DOHH2 (cell line): ENCODE measurements at regions not wholly inside any gene's neighbourhood (a gene's known extent, or its start where the extent isn't known, plus 50 kb on each side); places are given as distances from the start of the nearest gene placed in this dataset.

Experiments
- H3F3A ChIP-seq: fragments of 200-600 bp; sonication (generic), shearing (Covaris generic); 2 replicates; pipeline ENCODE4 v1.6.0; 2016; ENCODE audit warnings: antibody characterized with exemption, mild to moderate bottlenecking; ENCODE audit not compliant: control insufficient read depth, insufficient read depth
- H3K27ac ChIP-seq: fragments of 200-600 bp; sonication (generic); 2 replicates; pipeline ENCODE4 v1.5.1; 2014; ENCODE audit warnings: low read depth, mild to moderate bottlenecking, low read length, moderate library complexity
- H3K27me3 ChIP-seq: fragments of 200-600 bp; sonication (generic); 2 replicates; pipeline ENCODE4 v1.6.1; 2014; ENCODE audit warnings: mild to moderate bottlenecking, low read length, mixed read lengths; ENCODE audit not compliant: control insufficient read depth
- H3K36me3 ChIP-seq: fragments of 200-600 bp; sonication (generic); 2 replicates; pipeline ENCODE4 v1.6.1; 2014; ENCODE audit warnings: mild to moderate bottlenecking, low read length, moderate library complexity, mixed read lengths; ENCODE audit not compliant: control insufficient read depth
- H3K4me1 ChIP-seq: fragments of 200-600 bp; sonication (generic); 2 replicates; pipeline ENCODE4 v1.6.1; 2014; ENCODE audit warnings: mild to moderate bottlenecking, low read length, mixed read lengths; ENCODE audit not compliant: control insufficient read depth
- H3K4me2 ChIP-seq: fragments of 200-600 bp; sonication (generic); 2 replicates; pipeline ENCODE4 v1.6.0; 2014; ENCODE audit warnings: mild to moderate bottlenecking, low read length, moderate library complexity
- H3K4me3 ChIP-seq: fragments of 200-600 bp; sonication (generic); 2 replicates; pipeline ENCODE4 v1.5.1; 2014; ENCODE audit warnings: mild to moderate bottlenecking, low read length, mixed read lengths
- H3K79me2 ChIP-seq: fragments of 200-600 bp; sonication (generic); 2 replicates; pipeline ENCODE4 v1.6.1; 2014; ENCODE audit warnings: mild to moderate bottlenecking, low read length, mixed read lengths; ENCODE audit not compliant: control insufficient read depth
- H3K9me2 ChIP-seq: fragments of 200-600 bp; sonication (generic); replicated peaks from 2 replicates; pipeline ENCODE4 v1.6.1; 2014; ENCODE audit warnings: mild to moderate bottlenecking, low read length, mixed read lengths; ENCODE audit not compliant: control insufficient read depth
- H3K9me3 ChIP-seq: fragments of 200-600 bp; sonication (generic); 2 replicates; pipeline ENCODE4 v1.6.1; 2014; ENCODE audit warnings: antibody characterized with exemption, low read length, mixed read lengths; ENCODE audit not compliant: control insufficient read depth, insufficient read depth
- H4K20me1 ChIP-seq: fragments of 200-600 bp; sonication (generic); 2 replicates; pipeline ENCODE4 v1.6.0; 2014; ENCODE audit warnings: low read depth, mild to moderate bottlenecking, antibody characterized with exemption, low read length, moderate library complexity; ENCODE audit not compliant: control insufficient read depth, insufficient read depth
- CTCF ChIP-seq: fragments of 200-600 bp; sonication (generic); IDR thresholded peaks from one replicate; pipeline ENCODE4 v1.5.1; 2014; ENCODE audit warnings: antibody characterized with exemption, mild to moderate bottlenecking, low read depth, low read length; ENCODE audit not compliant: poor library complexity, severe bottlenecking
- EZH2phosphoT487 ChIP-seq: fragments of 200-600 bp; sonication (generic); IDR thresholded peaks from 2 replicates; pipeline ENCODE4 v1.6.1; 2017; ENCODE audit warnings: borderline replicate concordance, mild to moderate bottlenecking, antibody characterized with exemption, low read length, moderate library complexity, mixed read lengths

- Histone ChIP-seq H3K79me2 (no peaks in the 10 kb centered on the region), H3K36me3 (no peaks in the 10 kb centered on the region), H3K27ac (no peak overlapping the region), H3K9me3 (no peaks in the 10 kb centered on the region; the same call in 1 of the 2 replicates), H3K4me1 (no peaks in the 10 kb centered on the region), H3K9me2 (no peaks in the 10 kb centered on the region), H3K27me3 (no peaks in the 10 kb centered on the region), H3K4me2 (no peak overlapping the region), H3K4me3 (no peak overlapping the region), H4K20me1 (no peaks in the 10 kb centered on the region), H3F3A (no peaks in the 10 kb centered on the region)
- no peak for TF ChIP-seq CTCF
- TF ChIP-seq EZH2phosphoT487: no peak
Measured at GRCh38 chr5:165527577-165527976, 2022.2 kb downstream of the MAT2B start.

DNA sequence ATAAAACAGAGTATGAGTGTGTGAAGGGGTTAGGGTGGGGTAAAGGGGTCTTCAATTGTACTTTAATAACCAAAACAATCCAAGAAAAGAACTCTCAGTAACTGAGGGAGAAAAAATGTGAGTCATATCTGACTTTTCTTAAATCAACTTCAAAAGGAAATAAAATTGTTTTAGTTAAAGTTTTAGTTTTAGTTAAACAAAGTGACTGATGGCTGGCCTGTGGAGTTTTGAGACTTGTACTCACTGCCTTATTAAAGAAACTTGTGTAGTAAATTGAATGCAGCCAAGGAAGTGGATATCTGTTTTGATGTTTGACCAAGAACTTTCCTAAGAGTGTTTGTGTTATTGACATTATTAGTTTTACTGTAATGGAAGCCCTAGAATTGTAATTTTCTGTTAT is 2032.6 kb downstream of the MAT2B start:
- Histone ChIP-seq H3K9me2 (no peaks in the 10 kb centered on the region), H4K20me1 (no peaks in the 10 kb centered on the region), H3K27me3 (no peaks in the 10 kb centered on the region), H3K79me2 (no peaks in the 10 kb centered on the region), H3K27ac (no peak overlapping the region), H3K36me3 (no peaks in the 10 kb centered on the region), H3K4me2 (no peak overlapping the region), H3K4me3 (no peak overlapping the region), H3K9me3 (no peaks in the 10 kb centered on the region), H3F3A (no peaks in the 10 kb centered on the region), H3K4me1 (no peaks in the 10 kb centered on the region)
- no peak for TF ChIP-seq EZH2phosphoT487
- no peak for TF ChIP-seq CTCF

DNA sequence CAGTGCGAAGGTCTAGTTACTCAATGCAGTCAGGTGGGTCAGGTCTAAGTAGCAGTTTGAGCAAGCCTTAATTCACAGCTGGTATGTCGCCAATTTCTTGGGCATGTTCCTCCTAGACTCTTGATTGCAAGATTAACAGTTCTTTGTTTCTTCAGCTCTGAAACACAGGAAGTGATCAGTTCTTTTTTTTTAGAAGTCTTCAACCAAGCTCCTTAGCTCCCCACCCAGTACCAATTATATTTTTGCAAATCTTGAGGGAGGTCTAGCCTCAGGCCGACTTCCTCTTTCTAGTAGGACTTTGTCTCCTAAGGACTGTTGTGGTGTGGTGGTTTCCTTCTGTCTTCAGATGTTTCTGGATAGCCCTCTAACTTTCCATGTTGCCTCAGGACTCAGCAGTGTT is 2054.2 kb downstream of the MAT2B start:
- Histone ChIP-seq H3K4me1 (no peaks in the 10 kb centered on the region), H3K79me2 (no peaks in the 10 kb centered on the region), H3K9me2 (no peaks in the 10 kb centered on the region), H3K4me2 (no peak overlapping the region), H4K20me1 (no peaks in the 10 kb centered on the region), H3K4me3 (no peak overlapping the region), H3F3A (no peaks in the 10 kb centered on the region), H3K27ac (no peak overlapping the region), H3K27me3 (no peaks in the 10 kb centered on the region), H3K36me3 (no peaks in the 10 kb centered on the region), H3K9me3 (no peaks in the 10 kb centered on the region)
- no peak for TF ChIP-seq CTCF
- TF ChIP-seq EZH2phosphoT487: no peak

DNA sequence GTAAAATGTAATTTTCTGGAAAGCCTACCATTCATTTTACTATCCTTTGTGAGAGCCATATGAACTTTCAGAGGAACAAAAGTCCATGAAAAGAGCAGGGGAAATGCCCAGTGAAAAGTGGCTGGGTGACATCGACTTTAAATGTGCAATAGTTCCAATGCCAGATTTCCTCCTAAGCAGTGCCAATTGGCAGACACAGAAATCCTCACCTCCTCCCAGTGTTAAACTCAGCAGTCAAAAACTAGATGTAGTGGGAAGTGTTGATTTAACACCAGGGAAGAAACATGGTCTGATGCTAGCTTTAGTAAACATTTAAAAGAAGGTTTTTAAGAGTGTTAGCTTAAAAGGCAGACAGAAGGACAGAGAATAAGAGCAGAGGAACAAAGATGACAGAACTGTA is 2055.2 kb downstream of the MAT2B start:
- Histone ChIP-seq H3K4me2 (no peak overlapping the region), H3K27ac (no peak overlapping the region), H3K27me3 (no peaks in the 10 kb centered on the region), H3K36me3 (no peaks in the 10 kb centered on the region), H4K20me1 (no peaks in the 10 kb centered on the region), H3K4me1 (no peaks in the 10 kb centered on the region), H3F3A (no peaks in the 10 kb centered on the region), H3K9me2 (no peaks in the 10 kb centered on the region), H3K4me3 (no peak overlapping the region), H3K9me3 (no peaks in the 10 kb centered on the region), H3K79me2 (no peaks in the 10 kb centered on the region)
- no peak for TF ChIP-seq CTCF
